GM18517 (cell line): ENCODE measurements at regions not wholly inside any gene's neighbourhood (a gene's known extent, or its start where the extent isn't known, plus 50 kb on each side); places are given as distances from the start of the nearest gene placed in this dataset.
"Not testable (repeated sequence)": the region's sequence is repeated elsewhere in the genome, so short reads cannot be mapped to it uniquely, and the experiment has no call there.

Source experiments
- ATAC-seq: cut with Tn5 transposase; IDR thresholded peaks from one replicate; pipeline ENCODE4 v1.9.1; 2021; ENCODE audit warnings: mild to moderate bottlenecking, moderate library complexity; ENCODE audit not compliant: unreplicated experiment

DNA sequence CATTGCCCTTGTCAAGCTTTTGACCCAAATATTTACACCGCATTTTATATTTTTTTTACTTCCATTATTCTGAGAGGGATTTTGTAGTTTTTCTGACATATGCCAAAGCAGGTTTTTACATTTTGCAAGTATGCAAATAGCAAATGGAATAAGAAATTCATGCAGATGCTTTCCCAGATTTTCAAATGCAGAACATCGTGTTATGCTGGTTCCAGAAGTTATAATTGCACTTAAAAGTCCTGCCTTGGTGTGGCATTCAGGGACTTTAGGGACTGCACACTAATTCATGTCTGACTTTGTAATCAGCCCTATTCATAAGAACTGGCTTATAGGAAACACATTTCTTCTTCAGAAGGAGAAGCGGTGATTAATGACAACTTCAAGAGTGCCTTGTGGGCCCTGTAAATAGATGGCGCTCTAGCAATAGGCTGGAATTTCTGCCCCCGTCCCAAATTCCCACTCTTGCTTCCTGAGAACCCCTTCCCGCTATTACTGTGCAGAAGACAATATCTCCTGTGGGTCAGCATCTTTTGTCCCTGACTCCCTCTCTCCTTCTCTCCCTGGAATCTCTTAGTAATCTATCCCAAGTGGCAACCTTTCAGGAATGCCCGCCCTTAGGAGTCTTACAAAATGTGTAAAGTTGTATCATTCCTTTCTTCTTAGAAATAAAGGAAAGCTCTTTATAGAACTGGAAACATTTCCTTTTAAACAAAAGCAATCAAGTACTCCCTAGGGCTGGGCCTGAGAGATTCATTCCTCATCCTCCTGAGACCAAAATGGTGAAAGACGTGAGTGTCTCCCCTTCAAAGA is 264.0 kb downstream of the INHBA start:
- ATAC-seq = no peak

DNA sequence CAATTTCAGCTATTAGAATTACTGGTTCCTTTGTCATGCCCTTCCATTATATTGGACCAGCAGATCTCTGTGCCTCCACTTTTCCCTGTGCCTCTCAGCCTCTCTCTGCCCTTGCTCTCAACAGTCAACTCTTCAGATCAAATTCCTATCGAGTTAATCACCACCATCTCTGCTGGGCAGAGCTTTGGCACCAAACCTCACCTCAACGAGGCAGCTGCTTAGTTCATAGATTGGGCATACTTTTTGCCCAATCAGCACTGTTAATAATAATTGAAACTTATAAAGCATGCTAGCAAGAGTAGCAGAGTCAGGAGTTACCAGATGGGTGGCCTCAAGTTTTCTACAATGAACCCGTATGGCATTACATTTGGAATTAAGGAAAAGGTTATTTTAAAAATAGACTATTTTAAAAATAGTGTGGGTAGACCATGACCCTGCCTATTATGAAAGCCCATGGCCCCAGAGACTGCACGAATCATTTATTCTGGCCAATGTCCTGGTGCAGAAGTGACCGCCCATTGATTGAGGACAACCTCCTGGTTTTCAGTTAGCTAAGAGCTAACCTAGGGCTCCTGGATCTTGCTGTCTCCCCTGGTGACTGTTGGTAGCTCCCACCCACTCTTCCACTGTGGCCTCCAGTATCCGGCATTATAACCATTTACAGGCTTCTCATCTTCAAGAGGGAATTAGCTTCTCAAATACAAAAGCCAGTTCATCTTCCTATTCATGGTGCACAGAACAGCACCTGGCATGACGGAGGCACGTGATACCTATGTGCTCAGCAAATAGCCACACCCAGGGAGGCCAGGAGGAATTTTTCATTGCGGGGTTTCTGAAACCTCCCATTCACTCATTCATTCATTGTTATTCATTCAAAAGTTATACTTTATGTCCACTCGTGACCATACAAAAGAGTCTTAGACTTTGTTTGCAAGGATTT is 265.4 kb downstream of the INHBA start:
- no peak for ATAC-seq

DNA sequence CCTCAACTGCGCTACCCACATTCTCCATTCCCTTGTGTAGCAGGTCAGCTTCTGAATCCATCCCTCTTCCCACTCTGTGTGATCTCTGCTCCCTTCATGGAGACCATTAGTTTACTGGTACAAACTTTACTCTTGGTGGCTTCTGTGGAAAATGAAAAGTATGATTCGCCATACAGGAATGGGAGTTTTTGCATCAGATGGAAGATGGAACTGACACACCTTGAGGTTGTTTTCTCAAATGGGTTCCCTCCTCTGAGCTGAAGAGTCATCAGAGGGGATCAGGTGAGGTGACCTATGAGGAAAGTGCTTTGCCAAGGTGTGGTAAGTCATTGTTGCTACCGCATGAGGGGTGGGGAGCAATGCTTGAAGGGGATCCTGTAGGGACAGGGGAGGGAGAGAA is 266.8 kb downstream of the INHBA start:
- ATAC-seq = no peak

DNA sequence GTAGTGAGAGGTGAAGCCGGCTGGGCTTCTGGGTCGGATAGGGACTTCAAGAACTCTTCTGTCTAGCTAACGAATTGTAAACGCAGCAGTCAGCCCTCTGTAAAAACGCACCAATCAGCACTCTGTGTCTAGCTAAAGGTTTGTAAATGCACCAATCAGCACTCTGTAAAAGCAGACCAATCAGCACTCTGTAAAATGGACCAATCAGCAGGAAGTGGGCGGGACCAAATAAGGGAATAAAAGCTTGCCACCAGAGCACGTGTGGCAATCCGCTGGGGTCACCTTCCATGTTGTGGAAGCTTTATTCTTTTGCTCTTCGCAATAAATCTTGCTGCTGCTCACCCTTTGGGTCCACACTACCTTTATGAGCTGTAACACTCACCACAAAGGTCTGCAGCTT is 267.9 kb downstream of the INHBA start:
- ATAC-seq = not testable (repeated sequence)

GRCh38 chr7:41431671-41432070 is 271.2 kb downstream of the INHBA start:
- ATAC-seq = no peak

DNA sequence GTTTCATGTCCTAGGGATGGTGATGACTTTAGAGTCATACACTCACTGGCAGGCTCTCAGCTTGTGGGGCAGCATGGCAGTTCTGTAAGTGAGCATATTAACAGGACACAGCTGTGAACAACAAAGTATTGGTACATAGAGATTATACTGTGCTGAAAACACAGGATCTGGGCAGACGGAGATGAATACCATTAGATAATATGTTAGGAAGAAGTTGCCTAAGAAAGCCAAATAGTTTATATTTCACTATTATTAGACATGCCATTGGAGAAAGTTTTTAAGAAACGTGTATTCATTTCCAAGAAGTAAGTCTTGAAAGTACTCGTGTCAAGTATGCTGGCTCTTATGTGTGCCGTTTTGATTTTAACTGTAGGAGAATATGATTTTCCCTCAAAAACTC is 274.5 kb downstream of the INHBA start:
- no peak for ATAC-seq

DNA sequence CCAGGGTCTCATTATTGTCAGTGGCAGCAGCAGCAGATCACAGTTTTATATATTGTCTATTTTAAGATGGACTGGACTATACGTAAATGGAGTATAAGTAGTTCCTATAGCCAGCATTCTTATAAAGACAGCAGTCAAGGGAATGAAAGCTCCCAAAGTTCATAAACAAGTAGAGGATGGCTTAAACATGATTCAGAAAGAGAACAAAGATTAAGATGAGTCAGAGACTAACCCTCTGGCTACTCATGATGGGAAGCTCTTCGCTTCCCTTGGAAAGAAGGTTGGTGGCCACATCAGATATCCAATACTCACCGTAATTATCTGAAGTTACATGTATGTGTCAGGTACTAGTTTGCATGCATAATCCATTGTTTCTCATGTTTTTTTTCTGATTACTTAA is 277.0 kb downstream of the INHBA start:
- no peak for ATAC-seq

DNA sequence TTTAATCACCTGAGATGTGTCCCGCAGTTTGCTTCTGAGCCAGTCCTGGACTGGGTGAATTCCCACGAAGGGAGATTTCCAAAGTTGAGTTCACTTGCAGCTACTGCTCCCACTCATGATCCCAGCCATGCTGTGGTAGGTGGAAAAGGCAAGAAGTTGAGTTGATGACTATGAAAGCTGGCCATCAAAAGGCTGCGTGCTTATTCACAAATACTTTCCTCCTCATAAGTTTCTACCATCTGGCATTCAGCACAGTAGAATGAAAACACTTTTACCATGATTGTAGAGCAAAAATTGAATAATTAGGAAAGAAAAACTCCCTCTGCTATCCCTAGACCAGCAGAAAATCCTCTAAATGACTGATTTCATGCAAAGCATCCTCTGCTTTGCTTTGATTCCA is 281.8 kb downstream of the INHBA start:
- ATAC-seq = no peak

DNA sequence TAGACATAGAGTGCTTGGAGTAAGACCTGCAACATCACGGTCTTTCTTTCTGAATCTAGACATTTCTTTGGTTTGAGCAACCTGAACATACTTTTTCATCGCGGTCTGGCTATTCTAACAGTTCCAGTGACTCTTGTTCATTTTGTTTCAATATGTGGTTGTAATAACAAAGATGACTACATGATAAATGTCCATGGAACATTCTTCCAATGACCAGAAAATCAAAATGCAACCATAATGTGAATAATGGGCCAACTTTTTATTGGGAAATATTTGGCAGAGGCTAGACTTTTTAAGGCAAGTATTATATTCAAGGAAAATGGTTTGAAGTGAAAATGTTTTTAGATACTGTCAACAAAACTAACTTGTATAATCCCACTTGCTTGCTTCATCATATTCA is 282.5 kb downstream of the INHBA start:
- no peak for ATAC-seq

- ATAC-seq = no peak
Observed at GRCh38 chr7:41418337-41418736, 284.6 kb downstream of the INHBA start.

GRCh38 chr7:41416208-41416595 is 286.7 kb downstream of the INHBA start:
- ATAC-seq = no peak

DNA sequence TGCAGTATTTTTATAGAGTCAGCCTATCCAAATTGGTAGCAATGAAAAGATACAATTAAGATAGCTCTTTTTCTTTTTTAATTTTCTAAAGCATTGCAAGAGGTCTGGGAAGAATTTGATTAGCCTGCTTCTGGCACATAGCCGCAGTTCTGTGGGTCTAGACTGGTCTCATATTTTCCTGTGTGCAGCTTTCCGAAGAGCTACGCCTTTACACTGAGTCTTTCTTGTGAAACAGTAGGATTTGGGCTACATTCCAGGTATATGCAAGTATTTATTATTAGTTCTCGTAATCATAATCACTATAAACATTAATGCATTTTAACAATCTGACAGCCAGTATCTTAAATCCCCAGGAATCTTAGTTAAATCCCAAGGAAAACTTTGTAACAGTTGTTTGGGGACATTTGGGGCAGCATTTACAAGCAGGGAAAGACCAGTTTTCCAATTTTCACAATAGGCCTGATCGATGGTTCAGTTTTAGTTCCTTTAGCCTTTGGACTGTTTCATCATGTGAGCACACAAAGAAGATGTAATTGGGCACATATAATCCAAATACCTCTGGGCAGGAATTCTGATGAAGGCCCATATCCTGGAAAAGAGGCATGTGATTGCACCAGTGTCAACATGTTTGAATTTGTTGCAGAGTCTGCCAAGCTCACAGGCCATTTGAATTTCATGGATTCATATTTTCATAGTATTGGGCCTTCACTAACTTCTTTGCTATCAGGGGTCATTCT is 287.3 kb downstream of the INHBA start:
- no peak for ATAC-seq

GRCh38 chr7:41415051-41415450 is 287.8 kb downstream of the INHBA start:
- ATAC-seq = no peak

DNA sequence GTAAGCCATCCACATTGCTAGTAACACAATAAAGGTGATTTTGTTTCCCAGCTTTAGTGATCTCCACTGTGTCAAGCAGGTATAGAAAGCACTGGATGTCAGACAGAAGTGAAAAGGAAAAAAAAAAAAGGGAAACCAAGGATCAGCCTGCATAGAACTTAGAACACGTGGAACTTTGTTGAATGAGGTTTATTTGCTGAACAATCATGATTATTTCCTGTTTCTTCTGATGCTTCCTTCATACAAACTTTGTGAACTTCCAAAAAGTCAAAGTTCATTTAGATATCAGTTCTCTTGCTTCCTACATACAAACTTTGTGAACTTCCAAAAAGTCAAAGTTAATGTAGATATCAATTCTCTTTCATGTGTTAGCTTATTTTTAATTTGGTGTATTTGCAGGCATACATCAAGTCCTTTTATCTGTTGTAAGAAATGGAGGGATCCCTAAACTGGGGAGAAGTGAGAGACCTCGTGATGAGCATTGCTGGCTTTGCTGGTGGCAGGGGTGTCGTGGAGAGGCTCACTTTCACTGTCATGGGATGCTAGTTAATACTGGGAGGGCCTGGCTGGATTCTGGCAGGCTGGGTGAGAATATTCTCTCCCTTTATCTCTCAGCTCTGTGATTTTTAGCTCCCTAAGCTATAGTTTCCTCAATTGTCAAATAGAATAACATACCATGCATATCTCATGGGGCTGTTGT is 298.4 kb downstream of the INHBA start:
- no peak for ATAC-seq

DNA sequence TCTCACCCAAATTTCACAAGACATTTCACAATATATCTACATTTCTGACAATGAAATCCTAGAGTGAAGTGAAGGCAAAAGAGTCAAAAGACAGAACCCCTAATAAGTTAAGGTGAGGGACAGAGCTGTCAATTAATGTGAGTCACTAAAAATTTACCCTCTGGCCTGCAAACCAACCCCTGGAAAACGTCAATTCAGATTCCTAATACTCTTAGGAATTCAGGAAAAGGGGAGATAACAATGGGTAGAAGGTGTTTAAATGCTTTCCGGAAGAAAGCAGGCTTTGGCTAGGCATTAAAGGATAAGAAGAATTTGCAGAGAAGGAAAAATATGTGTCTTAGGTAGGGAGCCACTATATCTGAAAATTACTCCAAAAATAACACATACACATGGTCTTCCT is 299.6 kb downstream of the INHBA start:
- ATAC-seq = no peak

- ATAC-seq = no peak
Observed at GRCh38 chr7:41401833-41402232, 301.1 kb downstream of the INHBA start.

GRCh38 chr7:41399171-41399570 is 303.7 kb downstream of the INHBA start:
- no peak for ATAC-seq

DNA sequence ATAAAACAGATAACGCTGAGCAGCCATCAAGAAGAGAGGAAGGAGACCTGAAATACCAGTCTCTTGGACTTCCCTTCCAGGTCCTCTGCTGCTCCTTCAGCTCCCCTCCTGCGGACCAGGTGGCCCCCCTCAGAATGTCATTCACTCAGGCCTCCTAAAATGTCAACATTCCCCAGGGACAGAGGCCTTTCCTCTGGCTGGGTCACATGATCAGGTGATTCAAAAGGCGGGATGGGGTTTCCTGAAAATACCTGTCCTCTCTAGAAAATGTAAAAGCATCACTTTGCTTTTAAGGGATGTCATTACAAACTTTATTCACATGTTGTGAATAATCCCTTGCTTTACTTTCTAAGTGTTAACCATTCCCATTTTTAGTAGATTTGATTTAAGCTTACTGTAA is 311.1 kb downstream of the INHBA start:
- ATAC-seq = no peak

- not testable (repeated sequence) for ATAC-seq
Observed at GRCh38 chr7:41388933-41389332, 314.0 kb downstream of the INHBA start.

- no peak for ATAC-seq
Observed at GRCh38 chr7:41385996-41386395, 316.9 kb downstream of the INHBA start.

DNA sequence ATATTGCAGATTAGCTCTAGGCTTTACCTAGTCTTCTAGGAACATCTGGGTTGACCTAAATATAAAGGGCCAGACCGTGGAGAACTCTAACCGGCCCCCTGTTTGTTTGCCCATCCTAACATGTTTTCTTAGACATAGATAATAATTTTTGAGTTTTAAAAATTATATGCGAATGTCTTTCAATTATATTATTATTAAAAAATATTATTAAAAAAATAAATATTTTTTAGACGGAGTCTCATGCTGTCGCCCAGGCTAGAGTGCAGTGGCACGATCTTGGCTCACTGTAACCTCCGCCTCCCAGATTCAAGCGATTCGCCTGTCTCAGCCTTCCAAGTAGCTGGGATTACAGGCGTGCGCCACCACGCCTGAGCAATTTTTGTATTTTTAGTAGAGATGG is 318.5 kb downstream of the INHBA start:
- no peak for ATAC-seq
